Activated CD8-positive, alpha-beta memory T cell treated with anti-CD3 and anti-CD28 coated beads for 4 hours (primary cell): ENCODE measurements at regions not wholly inside any gene's neighbourhood (a gene's known extent, or its start where the extent isn't known, plus 50 kb on each side); places are given as distances from the start of the nearest gene placed in this dataset.
"Not testable (repeated sequence)": the region's sequence is repeated elsewhere in the genome, so short reads cannot be mapped to it uniquely, and the experiment has no call there.

Source experiments
- DNase-seq, 2 donors: peaks; one replicate each; pipeline ENCODE4 v3.0.0-alpha.2; 2020; ENCODE audit warnings: low read depth in 2 of 2

GRCh38 chr13:76014406-76015318 lies 378.5 kb downstream of the LMO7 start:
- DNase-seq, result no peak

- no peak for DNase-seq
Observed at GRCh38 chr13:76012091-76012721, 376.1 kb downstream of the LMO7 start.

GRCh38 chr13:76009267-76009890 lies 373.2 kb downstream of the LMO7 start:
- no peak for DNase-seq

- DNase-seq, result no peak
Observed at GRCh38 chr13:76004416-76004815, 368.3 kb downstream of the LMO7 start.

GRCh38 chr13:76000131-76000530 lies 364.0 kb downstream of the LMO7 start:
- no peak for DNase-seq

- DNase-seq, result no peak
Observed at GRCh38 chr13:75996582-75996981, 360.5 kb downstream of the LMO7 start.

- no peak for DNase-seq
Observed at GRCh38 chr13:75995966-75996365, 359.8 kb downstream of the LMO7 start.

GRCh38 chr13:75993823-75994222 lies 357.7 kb downstream of the LMO7 start:
- no peak for DNase-seq

GRCh38 chr13:75993241-75993640 lies 357.1 kb downstream of the LMO7 start:
- no peak for DNase-seq

- no peak for DNase-seq
Observed at GRCh38 chr13:75986818-75987217, 350.7 kb downstream of the LMO7 start.

- no peak for DNase-seq
Observed at GRCh38 chr13:75985132-75985531, 349.0 kb downstream of the LMO7 start.

- no peak for DNase-seq
Observed at GRCh38 chr13:75978818-75979217, 342.7 kb downstream of the LMO7 start.

GRCh38 chr13:75968103-75968838 lies 332.1 kb downstream of the LMO7 start:
- DNase-seq, result no peak

- no peak for DNase-seq
Observed at GRCh38 chr13:75963302-75963701, 327.2 kb downstream of the LMO7 start.

- DNase-seq, result no peak
Observed at GRCh38 chr13:75961911-75962310, 325.8 kb downstream of the LMO7 start.

GRCh38 chr13:75960538-75960994 lies 324.4 kb downstream of the LMO7 start:
- no peak for DNase-seq

GRCh38 chr13:75959861-75960481 lies 323.8 kb downstream of the LMO7 start:
- DNase-seq, result no peak

GRCh38 chr13:75953589-75953988 lies 317.5 kb downstream of the LMO7 start:
- DNase-seq, result not testable (repeated sequence)

GRCh38 chr13:75947448-75947847 lies 311.3 kb downstream of the LMO7 start:
- DNase-seq, result no peak

GRCh38 chr13:75946536-75947284 lies 310.6 kb downstream of the LMO7 start:
- no peak for DNase-seq
